ENCODE measurements at regions not wholly inside any gene's neighbourhood (a gene's known extent, or its start where the extent isn't known, plus 50 kb on each side); places are given as distances from the start of the nearest gene placed in this dataset.

DNA sequence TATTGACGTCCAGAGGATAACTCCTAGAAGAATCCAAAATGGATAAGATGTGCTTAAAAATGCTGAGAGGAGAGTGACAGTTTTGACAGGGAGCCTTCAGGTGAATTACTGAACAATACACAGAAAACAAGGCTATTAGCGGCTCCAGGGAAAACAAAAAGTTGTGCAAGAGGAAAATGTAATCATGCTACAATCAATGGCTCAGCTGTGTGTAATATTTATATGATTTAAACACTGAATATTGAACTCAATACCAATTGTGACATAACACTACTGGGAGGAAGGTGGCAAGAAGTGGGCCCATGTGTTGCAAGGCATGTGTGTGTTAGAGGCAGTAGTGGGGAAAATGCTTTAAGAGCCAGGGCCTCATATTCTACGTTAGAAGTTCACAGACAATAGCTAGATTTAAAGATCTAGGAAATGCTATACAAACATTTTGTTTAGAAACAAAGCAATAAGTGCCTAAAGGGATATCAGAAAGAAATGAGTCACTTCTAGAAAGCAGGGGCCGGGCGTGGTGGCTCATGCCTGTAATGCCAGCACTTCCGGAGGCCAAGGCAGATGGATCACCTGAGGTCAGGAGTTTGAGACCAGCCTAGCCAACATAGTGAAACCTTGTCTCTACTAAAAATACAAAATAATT, 253.2 kb upstream of the IRX5 start:
- TF ChIP-seq TCF12 (IDR thresholded peaks at IDR 0.05; ENCODE audit: low read depth) (no peak), REST (IDR thresholded peaks at IDR 0.05; ENCODE audit: low read depth) (no peak), NFIC (IDR thresholded peaks at IDR 0.05) (no peak), TAF1 (IDR thresholded peaks at IDR 0.05; ENCODE audit: low read depth) (no peak), EP300 (IDR thresholded peaks at IDR 0.05; ENCODE audit: borderline replicate concordance) (no peak), ZBTB7A (IDR thresholded peaks at IDR 0.05; ENCODE audit: low read depth) (no peak), FOXM1 (IDR thresholded peaks at IDR 0.05; ENCODE audit: borderline replicate concordance, low read depth) (no peak), RAD21 (IDR thresholded peaks at IDR 0.05; ENCODE audit: low read depth) (no peak), TEAD4 (IDR thresholded peaks at IDR 0.05) (no peak), YY1 (IDR thresholded peaks at IDR 0.05; ENCODE audit: low read depth) (no peak)
